ENCODE measurements at regions not wholly inside any gene's neighbourhood (a gene's known extent, or its start where the extent isn't known, plus 50 kb on each side); places are given as distances from the start of the nearest gene placed in this dataset.

DNA sequence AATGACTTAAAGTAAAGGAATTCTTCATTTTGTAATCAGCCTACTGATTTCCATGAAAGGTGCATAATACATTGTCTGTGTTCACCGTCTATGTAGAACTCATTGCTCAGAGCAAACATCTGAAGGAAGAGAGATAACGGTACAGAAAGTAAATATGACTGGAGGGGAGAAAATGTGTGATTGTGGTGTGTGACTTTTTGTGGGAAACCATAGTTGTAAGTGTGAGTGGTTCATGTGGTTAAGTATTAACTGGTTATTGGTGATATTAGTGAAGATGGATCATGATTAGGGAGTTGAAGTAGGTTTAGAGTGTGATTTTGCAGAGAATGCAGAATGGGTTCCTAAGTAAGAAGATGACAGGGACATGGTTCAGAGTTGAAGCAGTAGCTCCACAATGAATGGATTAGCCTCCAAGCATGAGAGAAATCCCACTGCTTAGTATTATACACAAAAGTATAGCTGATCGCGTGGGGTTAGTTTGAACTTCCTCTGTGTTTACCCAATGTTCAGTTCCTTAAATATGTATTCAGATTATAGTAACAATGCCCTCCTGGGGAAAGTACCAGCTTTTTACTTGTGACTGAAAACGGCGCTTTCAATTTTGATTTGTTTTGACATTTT, 368.9 kb downstream of the UTRN start (continued):
- TF ChIP-seq XRCC5 (optimal IDR thresholded peaks at IDR 0.05; ENCODE audit: low read length) (peak; percentile 31), ONECUT2 (CRISPR knock-in tag; IDR thresholded peaks at IDR 0.05) (peak; percentile 29; the same call in 1 of the 2 replicates), FOXK2 (IDR thresholded peaks at IDR 0.05) (peak; percentile 55; the same call in 1 of the 2 replicates), ZNF839 (CRISPR knock-in tag; IDR thresholded peaks at IDR 0.05; ENCODE audit: borderline replicate concordance) (no peak), CBX5 (CRISPR knock-in tag; IDR thresholded peaks at IDR 0.05; ENCODE audit: borderline replicate concordance) (no peak), ZNF251 (CRISPR knock-in tag; IDR thresholded peaks at IDR 0.05) (no peak), ZNF749 (CRISPR knock-in tag; IDR thresholded peaks at IDR 0.05; ENCODE audit: borderline replicate concordance) (no peak), GATAD2A (CRISPR knock-in tag; IDR thresholded peaks at IDR 0.05) (peak; percentile 99), POLR2G (IDR thresholded peaks at IDR 0.05; ENCODE audit: low read depth, low read length) (no peak), SP5 (CRISPR knock-in tag; IDR thresholded peaks at IDR 0.05; ENCODE audit: borderline replicate concordance, low read depth) (0 out of 2 replicates have a peak, but pooled peaks have one; percentile 52), PTBP1 (IDR thresholded peaks at IDR 0.05; ENCODE audit: low read depth, low read length, poor library complexity, severe bottlenecking) (no peak), REXO4 (CRISPR knock-in tag; IDR thresholded peaks at IDR 0.05; ENCODE audit: borderline replicate concordance) (no peak), ZNF225 (CRISPR knock-in tag; IDR thresholded peaks at IDR 0.05) (no peak)
- TF ChIP-seq, protein P1, sequence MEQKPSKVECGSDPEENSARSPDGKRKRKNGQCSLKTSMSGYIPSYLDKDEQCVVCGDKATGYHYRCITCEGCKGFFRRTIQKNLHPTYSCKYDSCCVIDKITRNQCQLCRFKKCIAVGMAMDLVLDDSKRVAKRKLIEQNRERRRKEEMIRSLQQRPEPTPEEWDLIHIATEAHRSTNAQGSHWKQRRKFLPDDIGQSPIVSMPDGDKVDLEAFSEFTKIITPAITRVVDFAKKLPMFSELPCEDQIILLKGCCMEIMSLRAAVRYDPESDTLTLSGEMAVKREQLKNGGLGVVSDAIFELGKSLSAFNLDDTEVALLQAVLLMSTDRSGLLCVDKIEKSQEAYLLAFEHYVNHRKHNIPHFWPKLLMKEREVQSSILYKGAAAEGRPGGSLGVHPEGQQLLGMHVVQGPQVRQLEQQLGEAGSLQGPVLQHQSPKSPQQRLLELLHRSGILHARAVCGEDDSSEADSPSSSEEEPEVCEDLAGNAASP (CRISPR knock-in tag; IDR thresholded peaks at IDR 0.05; ENCODE audit: borderline replicate concordance): peak; percentile 84; the same call in 1 of the 2 replicates
- TF ChIP-seq, protein P2, sequence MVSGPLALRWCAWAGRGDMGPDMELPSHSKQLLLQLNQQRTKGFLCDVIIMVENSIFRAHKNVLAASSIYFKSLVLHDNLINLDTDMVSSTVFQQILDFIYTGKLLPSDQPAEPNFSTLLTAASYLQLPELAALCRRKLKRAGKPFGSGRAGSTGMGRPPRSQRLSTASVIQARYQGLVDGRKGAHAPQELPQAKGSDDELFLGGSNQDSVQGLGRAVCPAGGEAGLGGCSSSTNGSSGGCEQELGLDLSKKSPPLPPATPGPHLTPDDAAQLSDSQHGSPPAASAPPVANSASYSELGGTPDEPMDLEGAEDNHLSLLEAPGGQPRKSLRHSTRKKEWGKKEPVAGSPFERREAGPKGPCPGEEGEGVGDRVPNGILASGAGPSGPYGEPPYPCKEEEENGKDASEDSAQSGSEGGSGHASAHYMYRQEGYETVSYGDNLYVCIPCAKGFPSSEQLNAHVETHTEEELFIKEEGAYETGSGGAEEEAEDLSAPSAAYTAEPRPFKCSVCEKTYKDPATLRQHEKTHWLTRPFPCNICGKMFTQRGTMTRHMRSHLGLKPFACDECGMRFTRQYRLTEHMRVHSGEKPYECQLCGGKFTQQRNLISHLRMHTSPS (CRISPR knock-in tag; IDR thresholded peaks at IDR 0.05; ENCODE audit: low read depth): no peak
- TF ChIP-seq, protein P3, sequence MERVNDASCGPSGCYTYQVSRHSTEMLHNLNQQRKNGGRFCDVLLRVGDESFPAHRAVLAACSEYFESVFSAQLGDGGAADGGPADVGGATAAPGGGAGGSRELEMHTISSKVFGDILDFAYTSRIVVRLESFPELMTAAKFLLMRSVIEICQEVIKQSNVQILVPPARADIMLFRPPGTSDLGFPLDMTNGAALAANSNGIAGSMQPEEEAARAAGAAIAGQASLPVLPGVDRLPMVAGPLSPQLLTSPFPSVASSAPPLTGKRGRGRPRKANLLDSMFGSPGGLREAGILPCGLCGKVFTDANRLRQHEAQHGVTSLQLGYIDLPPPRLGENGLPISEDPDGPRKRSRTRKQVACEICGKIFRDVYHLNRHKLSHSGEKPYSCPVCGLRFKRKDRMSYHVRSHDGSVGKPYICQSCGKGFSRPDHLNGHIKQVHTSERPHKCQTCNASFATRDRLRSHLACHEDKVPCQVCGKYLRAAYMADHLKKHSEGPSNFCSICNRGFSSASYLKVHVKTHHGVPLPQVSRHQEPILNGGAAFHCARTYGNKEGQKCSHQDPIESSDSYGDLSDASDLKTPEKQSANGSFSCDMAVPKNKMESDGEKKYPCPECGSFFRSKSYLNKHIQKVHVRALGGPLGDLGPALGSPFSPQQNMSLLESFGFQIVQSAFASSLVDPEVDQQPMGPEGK (CRISPR knock-in tag; IDR thresholded peaks at IDR 0.05): peak; percentile 65; the same call in 1 of the 2 replicates
- TF ChIP-seq, protein P4, sequence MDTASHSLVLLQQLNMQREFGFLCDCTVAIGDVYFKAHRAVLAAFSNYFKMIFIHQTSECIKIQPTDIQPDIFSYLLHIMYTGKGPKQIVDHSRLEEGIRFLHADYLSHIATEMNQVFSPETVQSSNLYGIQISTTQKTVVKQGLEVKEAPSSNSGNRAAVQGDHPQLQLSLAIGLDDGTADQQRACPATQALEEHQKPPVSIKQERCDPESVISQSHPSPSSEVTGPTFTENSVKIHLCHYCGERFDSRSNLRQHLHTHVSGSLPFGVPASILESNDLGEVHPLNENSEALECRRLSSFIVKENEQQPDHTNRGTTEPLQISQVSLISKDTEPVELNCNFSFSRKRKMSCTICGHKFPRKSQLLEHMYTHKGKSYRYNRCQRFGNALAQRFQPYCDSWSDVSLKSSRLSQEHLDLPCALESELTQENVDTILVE (CRISPR knock-in tag; IDR thresholded peaks at IDR 0.05): peak; percentile 66
- TF ChIP-seq, protein P5, sequence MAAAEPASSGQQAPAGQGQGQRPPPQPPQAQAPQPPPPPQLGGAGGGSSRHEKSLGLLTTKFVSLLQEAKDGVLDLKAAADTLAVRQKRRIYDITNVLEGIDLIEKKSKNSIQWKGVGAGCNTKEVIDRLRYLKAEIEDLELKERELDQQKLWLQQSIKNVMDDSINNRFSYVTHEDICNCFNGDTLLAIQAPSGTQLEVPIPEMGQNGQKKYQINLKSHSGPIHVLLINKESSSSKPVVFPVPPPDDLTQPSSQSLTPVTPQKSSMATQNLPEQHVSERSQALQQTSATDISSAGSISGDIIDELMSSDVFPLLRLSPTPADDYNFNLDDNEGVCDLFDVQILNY (CRISPR knock-in tag; conservative IDR thresholded peaks at IDR 0.05): no peak
- TF ChIP-seq, protein P6, sequence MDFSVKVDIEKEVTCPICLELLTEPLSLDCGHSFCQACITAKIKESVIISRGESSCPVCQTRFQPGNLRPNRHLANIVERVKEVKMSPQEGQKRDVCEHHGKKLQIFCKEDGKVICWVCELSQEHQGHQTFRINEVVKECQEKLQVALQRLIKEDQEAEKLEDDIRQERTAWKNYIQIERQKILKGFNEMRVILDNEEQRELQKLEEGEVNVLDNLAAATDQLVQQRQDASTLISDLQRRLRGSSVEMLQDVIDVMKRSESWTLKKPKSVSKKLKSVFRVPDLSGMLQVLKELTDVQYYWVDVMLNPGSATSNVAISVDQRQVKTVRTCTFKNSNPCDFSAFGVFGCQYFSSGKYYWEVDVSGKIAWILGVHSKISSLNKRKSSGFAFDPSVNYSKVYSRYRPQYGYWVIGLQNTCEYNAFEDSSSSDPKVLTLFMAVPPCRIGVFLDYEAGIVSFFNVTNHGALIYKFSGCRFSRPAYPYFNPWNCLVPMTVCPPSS (IDR thresholded peaks at IDR 0.05): no peak
- TF ChIP-seq, protein P7, sequence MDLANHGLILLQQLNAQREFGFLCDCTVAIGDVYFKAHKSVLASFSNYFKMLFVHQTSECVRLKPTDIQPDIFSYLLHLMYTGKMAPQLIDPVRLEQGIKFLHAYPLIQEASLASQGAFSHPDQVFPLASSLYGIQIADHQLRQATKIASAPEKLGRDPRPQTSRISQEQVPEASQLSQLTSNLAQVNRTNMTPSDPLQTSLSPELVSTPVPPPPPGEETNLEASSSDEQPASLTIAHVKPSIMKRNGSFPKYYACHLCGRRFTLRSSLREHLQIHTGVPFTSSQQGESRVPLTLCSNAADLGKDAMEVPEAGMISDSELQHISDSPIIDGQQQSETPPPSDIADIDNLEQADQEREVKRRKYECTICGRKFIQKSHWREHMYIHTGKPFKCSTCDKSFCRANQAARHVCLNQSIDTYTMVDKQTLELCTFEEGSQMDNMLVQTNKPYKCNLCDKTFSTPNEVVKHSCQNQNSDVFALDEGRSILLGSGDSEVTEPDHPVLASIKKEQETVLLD (CRISPR knock-in tag; IDR thresholded peaks at IDR 0.05; ENCODE audit: low read depth): no peak

Measured in HepG2 (cell line).